Activated CD4-positive, alpha-beta T cell treated with anti-CD3 and anti-CD28 coated beads, Interleukin-10, Interleukin-2, amounts not matched to agents 100 ng/mL and 50 ng/mL, durations not matched to agents 16 hours and 8 hours (primary cell): ENCODE measurements at regions not wholly inside any gene's neighbourhood (a gene's known extent, or its start where the extent isn't known, plus 50 kb on each side); places are given as distances from the start of the nearest gene placed in this dataset.

Source experiments
- DNase-seq: peaks from one replicate; pipeline ENCODE4 v3.0.0-alpha.2; 2020

DNA sequence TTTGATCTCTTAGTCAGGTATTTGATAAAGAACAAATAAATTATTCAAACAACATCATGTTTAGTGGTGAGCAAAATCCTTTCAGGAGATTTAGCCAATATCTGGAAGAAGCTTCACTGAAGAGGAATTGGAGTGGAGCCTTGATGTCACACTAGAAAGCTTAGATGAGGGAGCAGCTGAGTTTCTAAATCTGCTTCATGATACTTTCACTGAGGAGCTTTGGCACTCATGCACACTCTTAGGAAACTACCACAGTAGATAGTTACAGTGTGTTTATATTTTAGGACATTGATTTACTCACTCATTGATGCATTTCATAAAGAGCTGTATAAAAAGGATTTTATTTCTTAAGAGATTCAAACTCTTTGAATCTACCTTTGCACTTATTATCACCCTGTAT, 366.2 kb upstream of the BTBD3 start:
- no peak for DNase-seq

- DNase-seq, result no peak
Measured at GRCh38 chr20:11553603-11554002, 364.1 kb upstream of the BTBD3 start.

DNA sequence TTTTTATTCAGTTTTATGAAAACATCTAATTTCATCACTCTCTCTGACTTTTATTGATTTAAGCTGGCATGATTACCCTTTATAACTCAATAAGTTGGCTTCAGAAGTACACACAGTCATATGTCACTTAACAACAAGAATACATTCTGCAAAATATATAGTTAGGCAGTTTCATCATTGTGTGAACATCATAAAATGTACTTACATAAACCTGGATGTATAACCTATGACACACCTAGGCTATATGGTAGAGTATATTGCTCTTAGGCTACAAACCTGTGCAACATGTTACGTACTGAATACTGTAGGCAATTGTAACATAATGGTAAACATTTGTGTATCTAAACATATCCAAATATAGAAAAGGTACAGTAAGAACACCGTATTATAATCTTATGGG, 362.2 kb upstream of the BTBD3 start:
- DNase-seq, result no peak

- DNase-seq, result no peak
Measured at GRCh38 chr20:11556410-11556809, 361.3 kb upstream of the BTBD3 start.

GRCh38 chr20:11564491-11564890, 353.2 kb upstream of the BTBD3 start:
- no peak for DNase-seq

- DNase-seq, result no peak
Measured at GRCh38 chr20:11569163-11569562, 348.5 kb upstream of the BTBD3 start.

GRCh38 chr20:11573507-11573906, 344.2 kb upstream of the BTBD3 start:
- no peak for DNase-seq

DNA sequence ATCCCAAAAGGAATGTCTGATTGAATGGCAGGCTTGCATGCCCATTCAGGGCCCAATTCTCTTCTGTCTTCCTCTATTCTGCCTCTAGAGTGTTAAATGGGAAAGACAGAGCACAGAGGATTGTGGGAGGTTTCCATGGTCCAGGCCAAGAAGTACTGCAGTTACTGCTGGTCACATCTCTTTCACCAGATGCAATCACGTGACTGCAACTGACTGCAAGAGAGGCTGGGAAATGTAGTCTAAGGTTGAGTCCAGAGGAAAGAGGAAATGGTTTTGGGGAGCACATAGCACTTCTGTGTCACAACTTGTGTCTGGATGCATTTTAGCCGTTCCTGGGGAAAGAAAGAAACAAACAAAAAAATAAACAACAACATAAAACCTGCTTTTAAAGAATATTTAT, 336.4 kb upstream of the BTBD3 start:
- DNase-seq, result no peak

DNA sequence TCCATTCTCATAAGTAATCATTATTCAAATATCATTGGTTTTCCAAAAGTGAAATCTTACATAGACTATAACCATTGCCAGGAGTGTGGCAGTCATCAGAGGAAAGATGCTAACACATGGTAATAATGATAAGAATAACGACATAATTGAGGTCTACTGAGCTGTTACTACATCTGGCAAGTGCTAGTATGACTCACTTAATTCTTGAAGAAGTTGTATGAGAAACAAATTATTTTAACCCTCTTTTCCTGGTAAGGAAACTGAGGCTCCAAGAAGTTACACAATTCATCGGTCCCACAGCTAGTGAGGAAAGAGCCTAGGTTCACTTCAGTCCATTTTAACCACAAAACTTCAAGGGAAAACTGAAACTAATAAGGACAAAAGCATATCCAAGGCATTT, 335.6 kb upstream of the BTBD3 start:
- DNase-seq, result no peak

DNA sequence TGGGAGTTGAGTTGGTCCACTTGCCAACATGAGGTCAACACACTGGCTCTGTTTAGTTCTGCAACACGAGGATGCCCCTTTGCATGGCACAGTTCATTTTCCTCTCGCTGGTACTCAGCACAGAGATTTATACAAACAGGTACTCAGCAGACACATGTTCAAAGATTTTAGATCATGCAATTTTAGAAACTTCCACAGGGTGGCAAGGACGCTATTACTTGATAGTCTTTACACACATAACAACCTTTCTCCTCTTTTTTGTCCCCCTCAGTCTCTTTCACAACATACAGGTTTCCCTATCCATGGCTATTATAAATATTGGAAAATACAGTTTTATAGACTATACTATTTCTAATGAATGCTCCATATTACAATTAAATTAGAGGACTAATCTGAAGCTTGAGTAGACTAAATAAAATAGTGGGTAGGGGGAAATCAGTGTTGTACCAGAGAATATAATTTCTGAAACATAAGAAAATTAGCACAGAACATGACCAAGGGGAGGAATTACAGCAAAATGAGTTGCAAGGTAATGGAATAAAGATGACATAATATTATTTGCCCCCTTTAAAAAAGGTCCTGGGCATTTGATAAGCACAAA, 331.8 kb upstream of the BTBD3 start:
- DNase-seq, result no peak

DNA sequence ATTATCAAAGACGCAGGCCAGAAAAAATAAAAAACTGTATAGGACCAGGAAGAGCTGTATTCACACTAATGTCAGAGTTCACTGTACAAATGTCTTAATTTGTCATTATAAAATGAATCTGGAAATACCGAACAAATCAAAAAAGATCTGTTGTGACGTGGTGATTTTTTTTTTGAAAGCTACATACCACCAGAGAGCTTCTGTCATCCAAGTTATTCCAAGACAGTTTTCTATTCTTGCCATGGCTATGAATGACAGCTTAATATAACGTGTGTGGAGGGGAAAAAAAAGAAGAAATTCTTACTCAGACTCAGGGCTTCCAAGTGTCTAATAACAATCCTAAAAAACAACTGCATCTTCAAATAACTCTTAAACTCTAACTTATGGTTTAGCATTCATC, 328.8 kb upstream of the BTBD3 start:
- DNase-seq, result no peak

DNA sequence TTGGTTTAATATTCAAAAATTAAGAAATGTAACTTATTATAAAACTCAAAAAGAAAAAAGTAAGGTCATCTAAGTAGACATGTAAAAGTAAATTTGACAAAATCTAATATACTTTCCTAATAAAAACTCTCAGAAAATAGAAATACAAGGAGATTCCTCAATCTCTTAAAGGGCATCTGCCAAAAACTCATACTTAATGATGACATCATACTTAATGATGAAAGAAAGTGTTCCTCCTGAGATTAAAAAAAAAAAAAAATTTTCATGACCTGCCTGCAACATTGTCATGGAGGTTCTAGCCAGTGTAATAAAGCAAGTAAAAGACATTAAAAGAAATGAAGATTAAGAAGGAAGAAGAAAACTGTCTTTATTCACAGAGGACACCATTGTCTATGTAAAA, 325.7 kb upstream of the BTBD3 start:
- DNase-seq, result no peak

GRCh38 chr20:11604339-11604738, 313.4 kb upstream of the BTBD3 start:
- no peak for DNase-seq

DNA sequence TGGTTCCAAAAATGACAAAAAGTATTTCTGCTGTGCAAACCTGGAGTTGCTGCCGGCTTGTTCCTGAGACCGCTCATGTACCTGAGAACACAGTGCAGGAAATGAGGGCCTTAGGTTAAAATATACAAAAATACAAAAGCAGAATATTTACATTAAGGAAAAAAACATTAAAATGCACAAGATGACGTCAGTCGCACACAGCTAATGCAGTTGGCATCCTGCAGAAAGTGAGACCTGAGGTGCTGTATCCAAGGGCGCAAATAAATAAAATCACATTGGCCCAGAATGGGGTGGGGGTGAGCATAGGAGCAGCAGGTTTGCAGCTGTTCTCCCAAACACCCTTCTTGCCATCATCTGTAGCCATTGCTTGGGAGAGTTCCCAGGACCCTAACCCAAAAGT, 310.6 kb upstream of the BTBD3 start:
- no peak for DNase-seq

DNA sequence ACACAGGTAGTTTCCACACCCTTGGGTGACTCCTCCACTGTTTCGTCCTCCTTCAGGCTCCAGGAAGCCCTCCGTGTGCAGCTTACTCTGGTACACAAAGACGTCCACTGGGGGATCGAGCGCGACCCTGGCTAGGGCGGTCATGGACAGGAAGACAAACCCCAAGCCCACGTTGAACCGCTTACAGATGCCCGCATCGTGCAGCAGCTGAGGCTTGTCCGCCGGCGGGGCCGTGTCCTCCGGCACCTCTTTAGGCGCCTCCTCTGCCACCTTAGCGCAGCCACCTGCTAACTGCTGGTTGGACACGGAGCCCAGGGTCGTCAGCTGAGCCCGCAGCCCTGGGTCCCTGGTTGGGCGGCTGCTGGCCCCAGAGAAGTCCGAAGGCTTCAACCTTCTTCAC, 309.0 kb upstream of the BTBD3 start:
- DNase-seq, result no peak

DNA sequence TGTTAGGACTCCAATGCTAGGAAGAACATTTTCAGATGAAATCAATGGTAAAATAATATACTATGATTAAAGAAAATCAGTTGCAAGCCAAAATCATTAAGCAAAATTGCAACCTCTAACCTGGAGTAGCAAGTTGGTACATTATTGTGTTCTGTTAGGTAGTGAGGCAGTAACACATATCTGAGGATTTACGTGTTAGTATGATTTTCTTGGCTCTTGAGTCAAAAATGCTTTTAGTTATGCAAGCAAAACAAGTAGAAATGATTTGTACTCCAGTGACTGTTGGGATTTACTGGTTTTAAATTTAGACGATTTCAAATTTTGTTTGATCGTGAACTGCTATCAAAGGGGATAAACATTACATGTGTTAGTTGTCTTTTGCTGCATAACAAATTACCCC, 293.0 kb upstream of the BTBD3 start:
- DNase-seq, result no peak

DNA sequence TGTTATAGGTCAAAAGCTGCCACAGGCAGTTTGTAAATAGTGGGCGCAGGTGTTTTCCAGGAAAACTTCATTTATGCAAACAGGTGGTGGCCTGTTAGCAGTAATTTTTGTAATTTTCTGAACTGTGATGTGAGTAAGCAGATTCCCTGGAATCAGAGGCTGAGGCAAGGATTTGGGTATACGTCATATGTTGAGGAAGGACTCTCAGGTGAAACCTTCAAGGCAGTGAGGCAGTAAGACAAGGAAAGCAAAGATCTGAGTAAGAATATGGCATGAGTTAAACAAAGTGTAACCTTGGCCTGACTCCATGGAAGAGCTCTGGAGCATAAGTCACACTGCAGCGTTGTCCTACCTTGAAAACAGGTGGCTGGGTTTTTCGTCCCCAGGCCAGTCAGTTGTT, 291.1 kb upstream of the BTBD3 start:
- DNase-seq, result no peak

GRCh38 chr20:11642866-11643265, 274.8 kb upstream of the BTBD3 start:
- DNase-seq, result no peak

DNA sequence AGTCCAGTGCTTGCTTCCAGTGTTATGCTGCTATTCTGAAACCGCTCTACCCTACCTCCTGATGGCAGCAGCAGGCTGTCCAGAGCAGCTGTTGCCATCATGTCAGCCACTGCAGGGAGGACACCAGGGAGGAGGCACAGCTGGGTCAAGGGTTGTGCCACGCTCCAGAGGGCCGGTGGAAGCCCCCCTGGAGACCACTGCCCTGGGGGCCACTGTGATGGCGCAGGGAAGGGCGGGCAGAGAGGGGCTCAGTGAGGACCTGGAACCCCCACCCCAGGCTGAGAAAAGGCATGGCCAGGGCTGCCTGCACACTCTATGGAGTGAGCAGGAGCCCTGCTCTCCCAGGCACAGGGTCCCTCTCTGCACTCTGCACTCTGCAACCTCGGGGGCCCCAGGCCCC, 271.3 kb upstream of the BTBD3 start:
- DNase-seq, result no peak

DNA sequence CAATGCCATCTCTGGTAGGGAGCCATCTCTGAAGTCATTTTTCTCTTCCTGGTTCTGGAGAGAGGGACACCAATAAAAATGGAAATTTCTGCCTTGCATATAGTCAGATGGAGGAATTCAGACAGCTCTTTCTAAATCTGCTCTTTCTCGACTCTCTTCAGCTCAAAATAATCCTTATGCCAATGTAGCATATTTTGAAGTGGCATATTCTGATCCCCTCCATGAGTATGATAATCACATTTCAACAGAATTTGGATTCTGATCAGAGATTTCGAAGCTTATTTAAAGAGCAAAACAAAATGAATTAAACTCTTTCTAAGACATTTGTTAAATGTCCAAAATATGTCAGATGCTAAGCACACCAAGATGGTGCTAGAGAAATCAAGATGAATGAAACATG, 267.1 kb upstream of the BTBD3 start:
- DNase-seq, result no peak

GRCh38 chr20:11651138-11651537, 266.6 kb upstream of the BTBD3 start:
- DNase-seq, result no peak

DNA sequence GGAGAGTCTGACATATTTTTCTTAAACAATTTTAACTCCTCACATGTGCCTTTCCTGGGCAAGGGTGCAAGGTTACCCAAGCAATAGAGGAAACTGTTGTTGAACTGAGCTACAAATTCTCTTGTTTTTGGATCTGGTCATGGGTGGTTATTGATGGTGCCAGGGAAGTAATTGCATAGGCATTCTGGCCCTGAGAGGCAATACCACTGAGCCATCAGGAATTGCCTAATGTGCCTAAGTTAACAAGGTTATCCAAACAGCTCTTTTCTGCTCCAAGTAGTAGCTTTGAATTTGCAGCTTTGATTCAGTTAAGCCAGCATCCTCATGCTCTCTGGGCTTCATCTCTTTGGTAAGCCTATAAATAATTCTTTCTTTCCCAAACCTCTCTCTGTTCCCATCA, 266.0 kb upstream of the BTBD3 start:
- DNase-seq, result no peak

DNA sequence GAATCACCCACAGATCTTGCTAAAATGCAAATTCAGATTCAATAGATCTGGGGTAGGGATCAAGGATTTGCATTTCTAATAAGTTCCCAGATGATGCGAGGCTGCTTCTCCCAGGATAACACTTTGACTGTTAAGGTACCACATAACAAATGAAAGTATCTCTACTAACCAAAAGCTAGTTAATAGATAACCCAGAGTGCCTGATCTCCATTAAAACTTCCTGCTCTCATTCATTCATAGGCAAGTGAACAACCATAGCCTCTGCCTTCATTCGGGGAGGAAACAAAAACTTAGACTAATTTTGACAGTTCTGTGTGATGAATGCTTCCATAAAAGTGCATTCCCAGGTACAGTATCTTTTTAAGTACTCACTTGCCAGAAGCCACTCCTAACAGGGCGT, 265.6 kb upstream of the BTBD3 start:
- no peak for DNase-seq

DNA sequence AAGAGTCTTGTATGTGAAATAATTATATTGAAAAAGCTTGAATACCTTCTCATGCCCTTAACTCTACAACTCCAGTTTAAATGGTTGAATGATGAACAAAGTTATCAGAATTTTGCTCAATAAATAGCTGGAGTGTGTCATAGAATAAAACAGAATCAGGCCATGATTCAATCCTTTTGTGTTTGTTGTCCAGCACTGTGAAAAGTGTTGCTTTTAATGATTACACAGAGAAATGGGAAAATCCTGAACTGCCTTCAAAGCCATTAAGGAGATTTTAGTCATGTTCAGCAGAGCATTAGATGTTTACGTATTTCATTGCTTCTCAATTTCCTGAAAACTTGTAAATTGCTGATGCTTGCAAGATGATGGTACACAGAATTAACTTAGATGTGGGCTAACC, 262.9 kb upstream of the BTBD3 start:
- no peak for DNase-seq

- no peak for DNase-seq
Measured at GRCh38 chr20:11660673-11661072, 257.0 kb upstream of the BTBD3 start.

DNA sequence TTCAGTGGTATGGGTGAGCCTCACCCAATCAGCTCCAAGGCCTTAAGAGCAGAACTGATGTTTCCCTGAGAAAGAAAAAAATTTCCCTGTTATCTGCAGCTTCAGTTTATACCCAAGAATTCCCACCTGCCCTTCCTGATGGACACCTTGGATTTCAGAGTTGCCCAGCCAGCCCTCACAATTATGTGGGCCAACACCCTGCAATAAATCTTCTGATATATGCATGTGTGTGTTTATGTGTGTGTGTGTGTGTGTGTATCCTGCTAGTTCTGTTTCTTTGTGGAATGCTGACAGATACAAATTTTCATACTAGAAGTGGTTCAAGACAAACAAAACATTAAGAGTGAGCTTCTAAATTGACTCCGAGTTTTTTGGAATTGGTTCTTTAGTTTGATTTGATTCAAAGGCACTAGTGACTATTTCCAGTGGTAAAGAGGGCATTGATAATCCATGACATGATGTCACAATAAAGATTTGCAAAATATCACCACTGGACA, 246.6 kb upstream of the BTBD3 start:
- DNase-seq, result no peak
